Adrenal gland (tissue), 9 donors: ENCODE measurements at regions not wholly inside any gene's neighbourhood (a gene's known extent, or its start where the extent isn't known, plus 50 kb on each side); places are given as distances from the start of the nearest gene placed in this dataset.

Experiments used
- DNase-seq, 7 donors: peaks; one replicate each; pipeline ENCODE4 v3.0.0-alpha.2; 2019 to 2020
- H3K27ac ChIP-seq, 5 donors: fragments of 200-600 bp; sonication (generic) in 4 of 5; 1 replicate in 3 of 5; 2 replicates in 2 of 5; pipeline versions ENCODE4 v1.5.1 to v1.8.0; 2016 to 2020; ENCODE audit warnings: mild to moderate bottlenecking in 1 of 5
- H3K27me3 ChIP-seq: fragments of 200-600 bp; 2 replicates; pipeline ENCODE4 v1.8.0; 2021
- H3K36me3 ChIP-seq, 2 donors: fragments of 200-600 bp; replicated peaks in 1 of 2; 1 replicate in 1 of 2; 2 replicates in 1 of 2; pipeline versions ENCODE4 v1.5.1 to v1.8.0; 2018 to 2022
- H3K4me1 ChIP-seq, 2 donors: fragments of 200-600 bp; replicated peaks in 1 of 2; 1 replicate in 1 of 2; 2 replicates in 1 of 2; pipeline versions ENCODE4 v1.5.1 to v1.8.0; 2018 to 2021
- H3K4me3 ChIP-seq, 4 donors: fragments of 200-600 bp; sonication (generic) in 3 of 4; one replicate each; pipeline ENCODE4 v1.5.1; 2016 to 2018
- H3K9me3 ChIP-seq, 3 donors: fragments of 200-600 bp; sonication (generic) in 1 of 3; replicated peaks in 1 of 3; 1 replicate in 2 of 3; 2 replicates in 1 of 3; pipeline versions ENCODE4 v1.5.1 to v1.8.0; 2016 to 2021
- POLR2A ChIP-seq, 2 donors: fragments of 450-650 bp; IDR thresholded peaks; one replicate each; pipeline ENCODE4 v1.6.1; 2017; ENCODE audit warnings: antibody characterized with exemption in 2 of 2, mild to moderate bottlenecking in 2 of 2, moderate library complexity in 1 of 2
- WGBS, 4 donors: extraction: QIAGEN DNeasy Blood & Tissue Kit in 2 of 4; methylation state at CpG; one replicate each; pipeline versions ENCODE4 v1.1.5 to v1.1.7; 2013 to 2017; 5-methylcytosine and 5-hydroxymethylcytosine counted together
- intact Hi-C, 2 donors: fragments of 100-400 bp; cut with DNase I; formaldehyde crosslinking; loops; one replicate each; pipeline versions ENCODE4 v1.14.1 to v1.15.0; 2022 to 2023
- TF ChIP-seq, protein P1 (sequence below), 6 experiments: fragments of 450-650 bp in 4 of 6; fragments of 200-600 bp in 2 of 6; sonication (generic) in 1 of 6; IDR thresholded peaks; 1 replicate in 5 of 6; 2 replicates in 1 of 6; pipeline versions ENCODE4 v1.5.1 to v1.8.0; 2016 to 2021; ENCODE audit warnings: antibody characterized with exemption in 6 of 6, mild to moderate bottlenecking in 2 of 6, moderate library complexity in 1 of 6
- donor health status: healthy with polysubstance abuse.
- donor health status: Bipolar disorder and iron deficiency.
- donor health status: DM: yes; HTN: yes; CAD: no.
- donor health status: DM: no; HTN: no; CAD: no.
- donor health status: DM: no; HTN: no; CAD: no.

DNA sequence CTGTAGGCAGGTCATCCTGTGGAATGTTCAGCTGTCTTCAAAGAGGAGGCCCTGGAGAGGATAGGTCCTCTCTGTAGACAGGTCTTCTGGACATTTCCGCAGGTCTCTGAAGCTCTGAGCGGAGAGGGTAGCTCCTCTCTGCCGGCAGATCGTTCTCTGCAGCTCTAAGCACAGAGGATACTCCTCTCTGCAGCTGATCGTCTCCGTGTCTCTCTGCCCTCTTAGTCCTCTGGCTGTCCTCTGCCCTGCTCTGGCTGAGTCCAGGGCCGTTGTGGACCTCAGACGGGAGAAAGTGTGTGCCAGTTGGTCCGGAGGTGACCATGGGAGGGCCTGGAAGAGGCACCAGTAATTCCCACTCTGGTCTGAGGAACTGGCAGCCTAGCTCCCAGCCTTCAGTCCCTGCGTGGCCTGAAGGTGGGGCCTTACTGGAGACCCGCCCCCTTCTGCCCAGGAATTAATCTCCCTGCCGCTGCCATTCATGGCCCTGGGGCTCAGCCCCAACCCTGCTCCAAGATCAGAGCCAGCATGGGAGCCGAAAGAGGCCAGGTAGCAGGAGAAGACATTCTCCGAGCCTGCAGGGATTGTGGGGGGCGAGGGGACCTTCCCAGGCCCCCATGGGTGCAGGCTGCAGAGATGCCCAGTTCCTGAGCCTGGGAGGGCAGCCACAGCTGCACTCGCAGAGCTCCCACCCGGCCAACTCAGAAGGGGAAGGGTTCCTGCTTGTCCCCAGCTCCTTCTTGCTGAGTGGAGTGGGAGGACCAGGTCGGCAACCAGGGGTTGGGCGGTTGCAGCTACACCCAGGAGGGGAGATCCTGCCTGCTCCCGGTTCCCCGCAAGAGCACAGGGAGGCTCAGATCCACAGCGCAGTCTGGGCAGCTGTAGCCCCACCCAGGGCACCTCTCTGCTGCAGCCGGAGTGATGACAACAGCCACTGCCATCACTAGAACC, 488.7 kb downstream of the RSL24D1 start:
- no peaks in the 10 kb centered on the region for H3K4me1 ChIP-seq
- no peaks in the 10 kb centered on the region for H3K9me3 ChIP-seq
- WGBS, 4 donors = 71 to 84% (median 80%) methylated on average over 14 to 23 of the region's 23 CpGs
- no peak overlapping the region for H3K4me3 ChIP-seq
- H3K36me3 ChIP-seq = no peaks in the 10 kb centered on the region
- H3K27me3 ChIP-seq = no peaks in the 10 kb centered on the region
- no peak for DNase-seq
- intact Hi-C loops = no loop called here
- no peak for TF ChIP-seq POLR2A (IDR thresholded peaks at IDR 0.05)
- TF ChIP-seq, protein P1, sequence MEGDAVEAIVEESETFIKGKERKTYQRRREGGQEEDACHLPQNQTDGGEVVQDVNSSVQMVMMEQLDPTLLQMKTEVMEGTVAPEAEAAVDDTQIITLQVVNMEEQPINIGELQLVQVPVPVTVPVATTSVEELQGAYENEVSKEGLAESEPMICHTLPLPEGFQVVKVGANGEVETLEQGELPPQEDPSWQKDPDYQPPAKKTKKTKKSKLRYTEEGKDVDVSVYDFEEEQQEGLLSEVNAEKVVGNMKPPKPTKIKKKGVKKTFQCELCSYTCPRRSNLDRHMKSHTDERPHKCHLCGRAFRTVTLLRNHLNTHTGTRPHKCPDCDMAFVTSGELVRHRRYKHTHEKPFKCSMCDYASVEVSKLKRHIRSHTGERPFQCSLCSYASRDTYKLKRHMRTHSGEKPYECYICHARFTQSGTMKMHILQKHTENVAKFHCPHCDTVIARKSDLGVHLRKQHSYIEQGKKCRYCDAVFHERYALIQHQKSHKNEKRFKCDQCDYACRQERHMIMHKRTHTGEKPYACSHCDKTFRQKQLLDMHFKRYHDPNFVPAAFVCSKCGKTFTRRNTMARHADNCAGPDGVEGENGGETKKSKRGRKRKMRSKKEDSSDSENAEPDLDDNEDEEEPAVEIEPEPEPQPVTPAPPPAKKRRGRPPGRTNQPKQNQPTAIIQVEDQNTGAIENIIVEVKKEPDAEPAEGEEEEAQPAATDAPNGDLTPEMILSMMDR (IDR thresholded peaks at IDR 0.05) = no peak
- H3K27ac ChIP-seq = no peak overlapping the region

DNA sequence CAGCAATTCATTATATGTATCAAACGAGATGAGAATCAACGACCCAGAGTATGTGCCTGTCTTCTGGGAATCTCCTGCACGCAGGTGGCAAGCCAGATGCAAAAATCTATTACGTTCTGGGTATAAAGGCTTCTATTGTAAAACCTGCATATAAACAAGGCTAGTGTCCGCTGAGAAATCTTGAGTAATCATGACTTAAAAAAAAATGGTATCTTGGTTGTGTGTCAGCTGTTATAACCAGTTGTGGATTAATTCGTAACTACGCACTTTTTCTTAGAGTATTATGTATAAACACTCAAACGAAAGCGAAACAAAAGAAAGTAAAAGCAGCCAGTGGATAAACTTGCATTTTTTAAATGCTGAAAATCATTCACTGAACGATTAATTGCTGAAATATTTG, 509.1 kb downstream of the RSL24D1 start:
- H3K4me3 ChIP-seq = no peak overlapping the region
- no peak overlapping the region for H3K27ac ChIP-seq
- DNase-seq = no peak
- TF ChIP-seq, protein P1 (IDR thresholded peaks at IDR 0.05) = no peak
- TF ChIP-seq POLR2A (IDR thresholded peaks at IDR 0.05) = no peak
- no peaks in the 10 kb centered on the region for H3K36me3 ChIP-seq
- intact Hi-C loops = no loop called here
- 59 to 64% (median 62%) methylated on average over 10 of the region's 10 CpGs for WGBS, 4 donors
- H3K27me3 ChIP-seq = no peaks in the 10 kb centered on the region
- no peaks in the 10 kb centered on the region for H3K9me3 ChIP-seq
- H3K4me1 ChIP-seq = no peaks in the 10 kb centered on the region
